ENCODE measurements at regions not wholly inside any gene's neighbourhood (a gene's known extent, or its start where the extent isn't known, plus 50 kb on each side); places are given as distances from the start of the nearest gene placed in this dataset.

DNA sequence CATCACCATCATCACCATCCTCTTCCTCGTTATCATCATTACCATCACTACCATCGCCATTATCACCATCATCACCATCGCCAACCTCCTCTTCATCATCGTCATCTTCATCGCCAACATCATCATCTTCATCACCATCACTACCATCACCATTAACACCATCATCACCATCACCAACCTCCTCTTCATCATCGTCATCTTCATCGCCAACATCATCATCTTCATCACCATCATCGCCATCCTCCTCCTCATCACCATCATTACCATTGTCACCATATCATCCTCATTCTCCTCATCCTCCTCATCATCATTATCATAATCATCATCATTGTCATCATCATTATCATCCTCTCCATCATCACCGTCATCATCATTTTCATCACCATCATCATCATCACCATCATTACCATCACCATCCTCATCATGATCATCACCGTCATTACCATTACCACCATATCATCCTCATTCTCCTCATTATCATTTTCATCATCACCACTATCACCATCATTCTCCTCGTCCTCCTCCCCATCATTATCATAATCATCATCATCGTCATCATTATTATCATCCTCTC lies 1498.7 kb downstream of the TBC1D22A start:
- ATAC-seq (ENCODE audit: low read depth) = no peak
- TF ChIP-seq, protein P1, sequence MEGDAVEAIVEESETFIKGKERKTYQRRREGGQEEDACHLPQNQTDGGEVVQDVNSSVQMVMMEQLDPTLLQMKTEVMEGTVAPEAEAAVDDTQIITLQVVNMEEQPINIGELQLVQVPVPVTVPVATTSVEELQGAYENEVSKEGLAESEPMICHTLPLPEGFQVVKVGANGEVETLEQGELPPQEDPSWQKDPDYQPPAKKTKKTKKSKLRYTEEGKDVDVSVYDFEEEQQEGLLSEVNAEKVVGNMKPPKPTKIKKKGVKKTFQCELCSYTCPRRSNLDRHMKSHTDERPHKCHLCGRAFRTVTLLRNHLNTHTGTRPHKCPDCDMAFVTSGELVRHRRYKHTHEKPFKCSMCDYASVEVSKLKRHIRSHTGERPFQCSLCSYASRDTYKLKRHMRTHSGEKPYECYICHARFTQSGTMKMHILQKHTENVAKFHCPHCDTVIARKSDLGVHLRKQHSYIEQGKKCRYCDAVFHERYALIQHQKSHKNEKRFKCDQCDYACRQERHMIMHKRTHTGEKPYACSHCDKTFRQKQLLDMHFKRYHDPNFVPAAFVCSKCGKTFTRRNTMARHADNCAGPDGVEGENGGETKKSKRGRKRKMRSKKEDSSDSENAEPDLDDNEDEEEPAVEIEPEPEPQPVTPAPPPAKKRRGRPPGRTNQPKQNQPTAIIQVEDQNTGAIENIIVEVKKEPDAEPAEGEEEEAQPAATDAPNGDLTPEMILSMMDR (IDR thresholded peaks at IDR 0.05; ENCODE audit: poor library complexity, severe bottlenecking) = no peak
- no peak for DNase-seq (ENCODE audit: low spot score)
- no peaks in the 10 kb centered on the region for H3K27me3 ChIP-seq (ENCODE audit: insufficient read depth, poor library complexity, severe bottlenecking)
- H3K36me3 ChIP-seq (ENCODE audit: low read depth) = no peaks in the 10 kb centered on the region
- no peak overlapping the region for H3K27ac ChIP-seq (ENCODE audit: poor library complexity, severe bottlenecking)
- H3K4me1 ChIP-seq (ENCODE audit: insufficient read depth, poor library complexity, severe bottlenecking) = no peaks in the 10 kb centered on the region
- no peaks in the 10 kb centered on the region for H3K9me3 ChIP-seq (ENCODE audit: severe bottlenecking)
- no peak overlapping the region for H3K4me3 ChIP-seq (ENCODE audit: severe bottlenecking)

DNA sequence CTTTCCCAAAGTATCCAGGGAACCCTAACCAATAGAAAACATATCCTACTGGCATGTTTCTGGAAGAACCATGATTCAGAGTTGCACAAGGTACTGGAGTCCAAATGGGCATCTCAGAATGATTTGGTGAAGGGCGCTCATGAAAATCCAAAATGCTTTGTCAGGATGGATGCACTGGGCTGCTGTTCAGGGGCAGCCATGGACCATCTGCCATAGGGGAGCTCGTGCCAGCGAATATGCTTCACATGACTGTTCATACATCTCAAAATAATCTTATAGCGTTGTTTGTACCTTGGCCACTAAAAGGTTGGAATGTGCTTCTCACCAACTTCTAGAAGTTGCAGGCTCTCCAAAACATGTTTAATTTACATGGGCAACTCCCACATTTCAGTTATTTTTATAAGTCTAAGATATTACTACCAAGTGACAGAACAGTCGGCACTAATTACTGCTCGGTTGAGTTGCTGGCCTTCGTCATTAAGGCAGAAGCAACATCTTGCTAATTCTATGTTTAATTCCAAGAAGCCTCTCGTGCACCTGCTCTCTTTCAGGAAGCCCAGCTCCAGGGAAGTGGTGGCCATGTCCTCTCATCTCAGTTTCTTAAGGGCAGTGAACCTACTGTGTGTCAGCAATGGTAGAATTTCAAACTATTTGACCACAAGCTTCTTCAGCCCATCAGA lies 1497.7 kb downstream of the TBC1D22A start:
- TF ChIP-seq, protein P1 (IDR thresholded peaks at IDR 0.05; ENCODE audit: poor library complexity, severe bottlenecking) = no peak
- Histone ChIP-seq H3K27ac (ENCODE audit: poor library complexity, severe bottlenecking) (no peak overlapping the region), H3K36me3 (ENCODE audit: low read depth) (no peaks in the 10 kb centered on the region), H3K4me1 (ENCODE audit: insufficient read depth, poor library complexity, severe bottlenecking) (no peaks in the 10 kb centered on the region), H3K4me3 (ENCODE audit: severe bottlenecking) (no peak overlapping the region), H3K27me3 (ENCODE audit: insufficient read depth, poor library complexity, severe bottlenecking) (no peaks in the 10 kb centered on the region), H3K9me3 (ENCODE audit: severe bottlenecking) (no peaks in the 10 kb centered on the region)
- DNase-seq (ENCODE audit: low spot score) (no peak), ATAC-seq (ENCODE audit: low read depth) (no peak)

DNA sequence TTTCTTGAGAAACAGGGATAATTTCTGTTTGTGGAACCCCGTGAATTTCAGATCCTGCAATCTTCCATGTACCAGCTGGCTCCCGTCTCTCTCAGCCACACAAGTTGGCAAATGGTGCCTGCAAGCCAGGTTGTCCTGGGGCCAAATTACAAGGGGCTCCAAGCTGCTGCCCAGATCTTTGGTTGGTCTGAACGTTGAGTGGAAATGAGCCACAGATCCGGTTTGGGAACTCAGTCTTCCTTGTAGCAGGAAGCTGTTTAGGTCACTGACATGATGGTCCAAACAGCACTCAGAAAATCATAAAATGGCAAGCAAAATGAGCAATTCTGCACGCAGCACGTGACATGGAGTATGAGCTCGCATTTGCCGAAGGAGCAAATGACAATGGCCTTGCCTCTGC lies 1496.4 kb downstream of the TBC1D22A start:
- Histone ChIP-seq H3K27ac (ENCODE audit: poor library complexity, severe bottlenecking) (no peak overlapping the region), H3K4me3 (ENCODE audit: severe bottlenecking) (no peak overlapping the region), H3K27me3 (ENCODE audit: insufficient read depth, poor library complexity, severe bottlenecking) (peaks cover 8% of the 10 kb centered on the region), H3K9me3 (ENCODE audit: severe bottlenecking) (no peaks in the 10 kb centered on the region), H3K4me1 (ENCODE audit: insufficient read depth, poor library complexity, severe bottlenecking) (no peaks in the 10 kb centered on the region), H3K36me3 (ENCODE audit: low read depth) (no peaks in the 10 kb centered on the region)
- ATAC-seq (ENCODE audit: low read depth) (no peak), DNase-seq (ENCODE audit: low spot score) (no peak)
- TF ChIP-seq, protein P1 (IDR thresholded peaks at IDR 0.05; ENCODE audit: poor library complexity, severe bottlenecking) = no peak

DNA sequence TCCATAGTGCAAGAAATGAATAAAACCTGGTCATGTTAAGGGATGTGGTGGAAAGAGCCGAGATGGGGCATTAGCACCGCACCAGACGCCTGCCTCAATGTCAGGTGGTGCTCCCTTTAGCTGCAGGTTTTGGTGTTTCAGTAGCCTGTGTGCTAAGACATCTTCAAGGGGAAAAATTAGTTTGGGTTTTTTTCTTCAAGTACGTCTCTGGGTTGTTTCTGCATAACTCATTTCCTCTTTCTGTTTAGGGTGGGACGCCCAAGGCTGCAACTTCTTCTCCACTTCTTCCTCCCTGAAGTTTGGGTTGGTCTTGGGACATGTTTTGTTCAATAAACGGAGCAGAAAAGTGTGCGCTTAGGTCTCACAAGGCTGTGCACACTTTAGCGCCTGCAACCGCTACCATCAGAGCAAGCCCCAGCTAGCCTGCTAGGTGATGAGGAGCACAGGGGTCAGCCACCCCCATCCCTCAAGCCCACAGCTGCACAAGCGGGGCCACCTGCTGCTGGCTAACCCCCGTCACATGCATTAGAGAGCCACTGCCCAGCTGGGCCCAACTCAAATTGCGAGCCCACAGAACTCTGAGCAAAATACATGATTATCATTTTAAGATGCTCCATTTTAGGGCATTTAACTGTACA lies 1495.7 kb downstream of the TBC1D22A start:
- Histone ChIP-seq H3K36me3 (ENCODE audit: low read depth) (no peaks in the 10 kb centered on the region), H3K27ac (ENCODE audit: poor library complexity, severe bottlenecking) (no peak overlapping the region), H3K4me1 (ENCODE audit: insufficient read depth, poor library complexity, severe bottlenecking) (no peaks in the 10 kb centered on the region), H3K9me3 (ENCODE audit: severe bottlenecking) (no peaks in the 10 kb centered on the region), H3K4me3 (ENCODE audit: severe bottlenecking) (no peak overlapping the region), H3K27me3 (ENCODE audit: insufficient read depth, poor library complexity, severe bottlenecking) (peaks cover 8% of the 10 kb centered on the region)
- DNase-seq (ENCODE audit: low spot score) (no peak), ATAC-seq (ENCODE audit: low read depth) (no peak)
- TF ChIP-seq, protein P1 (IDR thresholded peaks at IDR 0.05; ENCODE audit: poor library complexity, severe bottlenecking) = no peak

DNA sequence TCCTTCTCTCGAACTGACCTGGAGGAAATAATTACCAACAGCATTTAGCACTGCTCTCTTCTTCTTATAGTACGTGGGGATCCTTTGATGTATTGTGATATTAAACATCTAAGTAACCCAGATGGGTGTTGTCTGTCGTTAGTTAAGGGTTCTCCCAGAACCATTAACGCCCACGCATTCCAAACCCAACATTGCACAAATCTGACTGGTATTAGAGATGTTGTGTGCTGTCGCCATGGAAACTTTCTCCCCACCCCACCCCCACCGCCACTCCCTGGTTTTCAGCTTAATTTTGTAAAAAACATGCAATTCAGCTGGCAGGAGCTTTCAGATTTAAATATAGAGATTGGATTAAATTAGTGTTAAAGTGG lies 1495.2 kb downstream of the TBC1D22A start:
- H3K27me3 ChIP-seq (ENCODE audit: insufficient read depth, poor library complexity, severe bottlenecking) = peaks cover 8% of the 10 kb centered on the region
- H3K9me3 ChIP-seq (ENCODE audit: severe bottlenecking) = no peaks in the 10 kb centered on the region
- TF ChIP-seq, protein P1 (IDR thresholded peaks at IDR 0.05; ENCODE audit: poor library complexity, severe bottlenecking) = no peak
- no peaks in the 10 kb centered on the region for H3K4me1 ChIP-seq (ENCODE audit: insufficient read depth, poor library complexity, severe bottlenecking)
- ATAC-seq (ENCODE audit: low read depth) (no peak), DNase-seq (ENCODE audit: low spot score) (no peak)
- H3K27ac ChIP-seq (ENCODE audit: poor library complexity, severe bottlenecking) = no peak overlapping the region
- H3K4me3 ChIP-seq (ENCODE audit: severe bottlenecking) = no peak overlapping the region
- H3K36me3 ChIP-seq (ENCODE audit: low read depth) = no peaks in the 10 kb centered on the region
